WI38 (cell line): ENCODE measurements at regions not wholly inside any gene's neighbourhood (a gene's known extent, or its start where the extent isn't known, plus 50 kb on each side); places are given as distances from the start of the nearest gene placed in this dataset.

Experiments used
- H3K4me3 ChIP-seq: 2 replicates; pipeline ENCODE4 v1.5.1; 2011; ENCODE audit warnings: low read depth, mild to moderate bottlenecking, control low read depth, low read length
- TF ChIP-seq, protein P1 (sequence below): IDR thresholded peaks from 2 replicates; pipeline ENCODE4 v1.5.1; 2012; ENCODE audit warnings: low read depth, mild to moderate bottlenecking, control low read depth, low read length

GRCh38 chr22:49186762-49187161, 640.9 kb downstream of the BRD1 start:
- TF ChIP-seq, protein P1, sequence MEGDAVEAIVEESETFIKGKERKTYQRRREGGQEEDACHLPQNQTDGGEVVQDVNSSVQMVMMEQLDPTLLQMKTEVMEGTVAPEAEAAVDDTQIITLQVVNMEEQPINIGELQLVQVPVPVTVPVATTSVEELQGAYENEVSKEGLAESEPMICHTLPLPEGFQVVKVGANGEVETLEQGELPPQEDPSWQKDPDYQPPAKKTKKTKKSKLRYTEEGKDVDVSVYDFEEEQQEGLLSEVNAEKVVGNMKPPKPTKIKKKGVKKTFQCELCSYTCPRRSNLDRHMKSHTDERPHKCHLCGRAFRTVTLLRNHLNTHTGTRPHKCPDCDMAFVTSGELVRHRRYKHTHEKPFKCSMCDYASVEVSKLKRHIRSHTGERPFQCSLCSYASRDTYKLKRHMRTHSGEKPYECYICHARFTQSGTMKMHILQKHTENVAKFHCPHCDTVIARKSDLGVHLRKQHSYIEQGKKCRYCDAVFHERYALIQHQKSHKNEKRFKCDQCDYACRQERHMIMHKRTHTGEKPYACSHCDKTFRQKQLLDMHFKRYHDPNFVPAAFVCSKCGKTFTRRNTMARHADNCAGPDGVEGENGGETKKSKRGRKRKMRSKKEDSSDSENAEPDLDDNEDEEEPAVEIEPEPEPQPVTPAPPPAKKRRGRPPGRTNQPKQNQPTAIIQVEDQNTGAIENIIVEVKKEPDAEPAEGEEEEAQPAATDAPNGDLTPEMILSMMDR, result no peak
- H3K4me3 ChIP-seq, result no peak overlapping the region

DNA sequence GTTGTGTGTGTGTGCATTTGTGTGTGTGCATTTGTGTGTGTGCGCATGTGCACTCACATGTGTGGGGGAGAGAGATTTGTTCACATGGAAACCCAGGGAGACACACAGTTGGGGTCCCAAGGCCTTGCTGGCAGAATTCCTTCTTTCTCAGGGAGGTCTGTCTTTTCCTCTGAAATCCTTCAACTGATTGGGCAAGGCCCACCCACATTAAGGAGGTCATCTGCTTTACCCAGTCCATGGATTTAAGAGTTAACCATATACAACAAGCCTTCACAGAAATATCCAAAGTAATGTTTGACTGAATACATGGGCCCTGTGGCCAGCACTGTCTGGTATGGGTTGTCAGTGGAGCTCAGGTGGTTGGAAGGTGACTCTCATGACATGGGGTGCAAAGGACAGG, 641.4 kb downstream of the BRD1 start:
- TF ChIP-seq, protein P1, result no peak
- H3K4me3 ChIP-seq, result no peak overlapping the region

GRCh38 chr22:49185312-49185969, 642.2 kb downstream of the BRD1 start:
- TF ChIP-seq, protein P1, result no peak

GRCh38 chr22:49184736-49185135, 642.9 kb downstream of the BRD1 start:
- TF ChIP-seq, protein P1, result no peak

More at GRCh38 chr22:49185312-49185969, 642.2 kb downstream of the BRD1 start:
- H3K4me3 ChIP-seq, result no peak overlapping the region

GRCh38 chr22:49183826-49184216, 643.9 kb downstream of the BRD1 start:
- TF ChIP-seq, protein P1, result no peak
- H3K4me3 ChIP-seq, result no peak overlapping the region

More at GRCh38 chr22:49184736-49185135, 642.9 kb downstream of the BRD1 start:
- H3K4me3 ChIP-seq, result no peak overlapping the region

- H3K4me3 ChIP-seq, result no peak overlapping the region
- TF ChIP-seq, protein P1, result no peak
These were observed 644.4 kb downstream of the BRD1 start for GRCh38 chr22:49183208-49183825.

DNA sequence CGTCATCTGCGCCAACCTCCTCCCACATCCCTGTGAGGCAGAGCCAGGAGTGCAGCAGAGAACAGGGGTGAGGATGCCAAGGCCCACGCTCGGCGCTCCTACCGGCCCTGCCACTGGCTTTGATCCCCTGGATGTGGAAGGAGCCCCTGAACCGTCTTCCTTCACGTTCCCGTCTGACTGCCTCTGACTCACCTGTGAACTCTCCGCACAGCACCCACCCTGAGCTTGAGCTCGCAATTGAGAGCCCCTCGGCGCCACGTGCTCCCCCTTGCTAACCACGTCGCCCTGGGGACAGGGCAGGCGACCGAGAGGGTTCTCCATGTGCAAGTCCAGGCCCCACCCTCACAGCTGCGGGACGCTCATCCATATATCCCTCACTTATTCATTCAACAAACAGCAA, 645.3 kb downstream of the BRD1 start:
- TF ChIP-seq, protein P1, result no peak
- H3K4me3 ChIP-seq, result no peak overlapping the region
